Kidney epithelial cell (primary cell): ENCODE measurements at regions not wholly inside any gene's neighbourhood (a gene's known extent, or its start where the extent isn't known, plus 50 kb on each side); places are given as distances from the start of the nearest gene placed in this dataset.

Experiments
- DNase-seq: peaks from one replicate; pipeline ENCODE4 v3.0.0-alpha.2; 2010; ENCODE audit warnings: low read depth
- H3K27me3 ChIP-seq: 2 replicates; pipeline ENCODE4 v1.6.0; 2011; ENCODE audit warnings: low read length; ENCODE audit not compliant: control insufficient read depth, insufficient read depth
- H3K36me3 ChIP-seq: 2 replicates; pipeline ENCODE4 v1.5.1; 2011; ENCODE audit warnings: low read length; ENCODE audit not compliant: control insufficient read depth, insufficient read depth
- H3K4me3 ChIP-seq: 2 replicates; pipeline ENCODE4 v1.5.1; 2011; ENCODE audit warnings: low read depth, mild to moderate bottlenecking, control low read depth, low read length
- TF ChIP-seq, protein P1 (sequence below): IDR thresholded peaks from 2 replicates; pipeline ENCODE4 v1.5.1; 2011; ENCODE audit warnings: mild to moderate bottlenecking, moderate library complexity, low read length, control low read depth, inconsistent platforms; ENCODE audit not compliant: insufficient read depth, poor library complexity, severe bottlenecking

DNA sequence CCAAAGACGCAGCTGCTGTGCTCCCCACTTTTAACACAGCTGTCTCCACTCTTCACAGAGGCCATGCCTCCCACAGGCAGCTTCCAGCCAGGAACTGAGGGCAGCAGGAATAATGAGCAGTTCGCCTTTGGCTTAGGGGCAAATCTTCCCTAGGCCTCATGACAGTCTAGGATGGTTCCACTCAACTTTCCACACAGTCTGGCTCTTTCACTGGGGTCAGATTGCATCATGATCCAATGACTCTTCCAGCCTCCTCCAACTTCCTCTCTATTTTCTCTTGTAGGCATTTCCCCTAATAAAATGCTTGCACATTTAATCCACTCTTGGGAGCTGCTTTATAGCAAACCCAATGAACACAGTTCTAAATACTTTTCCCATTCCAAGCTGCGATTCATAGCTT, 271.6 kb upstream of the ATP2B1 start:
- Histone ChIP-seq H3K36me3 (no peaks in the 10 kb centered on the region), H3K4me3 (no peak overlapping the region), H3K27me3 (no peaks in the 10 kb centered on the region)
- no peak for DNase-seq
- TF ChIP-seq, protein P1, sequence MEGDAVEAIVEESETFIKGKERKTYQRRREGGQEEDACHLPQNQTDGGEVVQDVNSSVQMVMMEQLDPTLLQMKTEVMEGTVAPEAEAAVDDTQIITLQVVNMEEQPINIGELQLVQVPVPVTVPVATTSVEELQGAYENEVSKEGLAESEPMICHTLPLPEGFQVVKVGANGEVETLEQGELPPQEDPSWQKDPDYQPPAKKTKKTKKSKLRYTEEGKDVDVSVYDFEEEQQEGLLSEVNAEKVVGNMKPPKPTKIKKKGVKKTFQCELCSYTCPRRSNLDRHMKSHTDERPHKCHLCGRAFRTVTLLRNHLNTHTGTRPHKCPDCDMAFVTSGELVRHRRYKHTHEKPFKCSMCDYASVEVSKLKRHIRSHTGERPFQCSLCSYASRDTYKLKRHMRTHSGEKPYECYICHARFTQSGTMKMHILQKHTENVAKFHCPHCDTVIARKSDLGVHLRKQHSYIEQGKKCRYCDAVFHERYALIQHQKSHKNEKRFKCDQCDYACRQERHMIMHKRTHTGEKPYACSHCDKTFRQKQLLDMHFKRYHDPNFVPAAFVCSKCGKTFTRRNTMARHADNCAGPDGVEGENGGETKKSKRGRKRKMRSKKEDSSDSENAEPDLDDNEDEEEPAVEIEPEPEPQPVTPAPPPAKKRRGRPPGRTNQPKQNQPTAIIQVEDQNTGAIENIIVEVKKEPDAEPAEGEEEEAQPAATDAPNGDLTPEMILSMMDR: no peak

DNA sequence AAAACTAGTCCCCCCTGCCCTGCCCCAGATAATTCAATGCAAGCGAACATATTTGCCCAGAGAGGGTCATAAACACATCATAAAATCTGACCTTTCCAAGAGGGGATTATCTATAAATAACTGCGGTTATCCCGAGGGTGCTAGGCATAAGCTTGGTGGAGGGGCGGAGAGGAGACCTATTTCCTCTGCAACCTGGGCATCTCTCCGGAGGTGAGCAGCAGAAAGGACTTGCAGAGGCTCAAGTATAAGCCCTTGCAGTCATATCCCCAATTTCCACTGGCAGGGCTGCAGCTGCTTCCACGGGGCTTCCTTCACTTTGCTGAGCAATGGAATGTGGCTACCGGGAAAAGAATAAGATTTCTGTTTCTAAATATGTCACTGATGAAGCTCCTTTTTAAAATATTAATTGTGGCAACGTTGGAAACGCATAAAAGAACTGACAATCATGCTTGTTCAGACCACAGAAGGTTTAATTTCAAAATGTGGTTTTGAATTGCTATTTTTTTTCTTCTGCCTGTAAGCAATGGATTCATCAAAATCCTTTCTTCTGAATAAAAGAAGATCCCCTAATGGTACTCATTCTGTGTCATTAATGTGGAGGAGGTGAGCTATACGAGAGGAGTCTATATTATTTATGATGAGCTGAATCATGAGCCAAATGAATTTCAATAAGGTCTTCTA, 268.9 kb upstream of the ATP2B1 start:
- Histone ChIP-seq H3K27me3 (no peaks in the 10 kb centered on the region), H3K36me3 (no peaks in the 10 kb centered on the region), H3K4me3 (no peak overlapping the region)
- no peak for DNase-seq
- TF ChIP-seq, protein P1: no peak

DNA sequence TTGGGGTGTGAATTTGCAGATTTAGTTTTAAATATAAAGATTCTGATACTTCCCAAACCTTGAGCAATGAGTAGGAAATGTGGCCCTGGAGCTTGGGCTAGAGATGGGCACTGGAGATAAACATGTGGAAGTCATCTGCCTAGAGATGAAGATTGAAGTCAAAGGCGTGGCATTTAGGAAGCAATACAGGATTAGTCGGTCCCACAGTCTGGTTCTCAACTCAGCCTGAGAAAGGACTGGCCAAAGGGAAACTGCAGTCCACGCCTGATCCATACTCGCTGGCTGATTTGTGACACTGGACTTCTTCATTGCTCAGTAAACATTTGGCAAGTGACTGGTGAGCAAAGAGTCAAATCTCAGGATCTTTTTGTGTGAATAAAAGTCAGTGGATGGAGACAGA, 268.2 kb upstream of the ATP2B1 start:
- TF ChIP-seq, protein P1: no peak
- Histone ChIP-seq H3K4me3 (no peak overlapping the region), H3K36me3 (no peaks in the 10 kb centered on the region), H3K27me3 (no peaks in the 10 kb centered on the region)
- no peak for DNase-seq

DNA sequence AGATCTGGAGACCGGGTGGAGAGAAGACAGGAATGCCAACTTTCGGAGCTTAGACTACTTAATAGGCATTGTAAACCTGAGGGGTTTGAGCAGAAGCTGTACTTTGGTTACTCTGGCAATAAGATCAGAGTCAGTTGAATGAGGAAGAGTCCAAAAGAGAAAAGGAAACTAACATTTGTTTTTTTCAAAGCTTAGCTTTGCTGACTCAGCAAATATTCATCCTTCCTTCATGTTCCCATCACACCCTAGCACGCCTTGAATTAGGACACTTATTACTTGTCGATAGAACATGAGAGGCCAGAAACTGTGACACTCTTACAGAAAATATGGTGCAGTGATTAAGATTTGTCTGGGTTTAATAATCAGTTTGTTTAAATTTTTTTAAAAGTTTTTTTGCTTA, 266.9 kb upstream of the ATP2B1 start:
- DNase-seq: no peak
- H3K27me3 ChIP-seq: no peaks in the 10 kb centered on the region
- TF ChIP-seq, protein P1: no peak
- no peak overlapping the region for H3K4me3 ChIP-seq
- H3K36me3 ChIP-seq: no peaks in the 10 kb centered on the region

DNA sequence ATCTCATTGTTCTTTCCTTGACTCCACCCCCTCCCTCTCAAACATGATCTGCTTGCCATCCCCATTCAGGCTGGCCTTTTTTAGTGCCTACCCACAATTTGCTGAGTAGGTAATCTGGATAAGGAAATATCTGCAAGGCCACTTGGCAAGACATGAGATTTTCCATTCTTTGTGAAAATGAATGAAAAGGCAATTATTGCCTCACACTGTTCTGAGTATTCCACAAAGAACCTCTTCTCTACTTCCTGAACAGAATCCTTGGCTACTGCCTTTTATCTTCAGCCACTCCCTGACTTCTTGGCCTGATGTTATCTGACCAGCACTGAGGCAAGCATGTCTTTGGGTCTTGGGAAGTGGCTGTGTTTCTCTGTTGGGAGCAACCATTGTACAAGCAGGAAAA, 263.2 kb upstream of the ATP2B1 start:
- H3K4me3 ChIP-seq: no peak overlapping the region
- TF ChIP-seq, protein P1: no peak
- no peaks in the 10 kb centered on the region for H3K27me3 ChIP-seq
- H3K36me3 ChIP-seq: no peaks in the 10 kb centered on the region
- DNase-seq: no peak

DNA sequence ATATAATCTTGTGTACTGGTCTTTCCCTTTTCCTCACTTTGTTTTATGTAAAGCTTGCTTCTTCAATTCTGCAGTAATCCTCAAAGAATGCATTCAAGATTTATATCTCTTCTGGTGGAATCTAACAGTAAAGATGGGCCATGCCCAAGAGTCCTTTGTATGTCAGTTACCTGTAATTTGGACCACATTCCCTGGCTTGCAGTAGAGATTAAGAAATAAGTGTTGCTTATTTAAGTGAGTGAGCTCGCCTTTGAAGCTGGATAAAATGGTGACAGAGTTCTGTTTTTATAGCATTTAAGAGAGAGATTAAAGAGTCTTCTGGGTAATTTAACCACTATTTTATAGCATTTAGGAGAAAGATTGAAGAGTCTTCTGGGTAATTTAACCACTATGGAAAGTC, 262.1 kb upstream of the ATP2B1 start:
- Histone ChIP-seq H3K36me3 (no peaks in the 10 kb centered on the region), H3K4me3 (no peak overlapping the region), H3K27me3 (no peaks in the 10 kb centered on the region)
- TF ChIP-seq, protein P1: no peak
- no peak for DNase-seq
